Activated CD4-positive, alpha-beta memory T cell treated with anti-CD3 and anti-CD28 coated beads for 36 hours (primary cell): ENCODE measurements at regions not wholly inside any gene's neighbourhood (a gene's known extent, or its start where the extent isn't known, plus 50 kb on each side); places are given as distances from the start of the nearest gene placed in this dataset.
A peak's percentile ranks its signal among the peaks of the same experiment; 100 is the strongest.

Experiments
- CTCF ChIA-PET: fragments of 350-600 bp; sonication (Branson Sonifier 250); formaldehyde crosslinking; loops from one replicate; lab custom pipeline; 2021; ENCODE audit warnings: antibody characterized with exemption, inconsistent platforms; lab: Charles Lee
- POLR2A ChIA-PET: fragments of 350-600 bp; sonication (Branson Sonifier 250); formaldehyde crosslinking; loops from one replicate; lab custom pipeline; 2021; ENCODE audit warnings: antibody characterized with exemption; lab: Charles Lee
- DNase-seq: peaks from one replicate; pipeline ENCODE4 v3.0.0-alpha.2; 2020
- H3K27ac Mint-ChIP-seq: one replicate; pipeline ENCODE4 v1.8.0; 2021; ENCODE audit warnings: mixed read lengths
- H3K27me3 Mint-ChIP-seq: one replicate; pipeline ENCODE4 v1.8.0; 2021; ENCODE audit warnings: mixed read lengths
- H3K36me3 Mint-ChIP-seq: one replicate; pipeline ENCODE4 v1.8.0; 2021; ENCODE audit warnings: mixed read lengths
- H3K4me1 Mint-ChIP-seq: one replicate; pipeline ENCODE4 v1.8.0; 2021; ENCODE audit warnings: low read depth, mixed read lengths
- H3K4me3 Mint-ChIP-seq: one replicate; pipeline ENCODE4 v1.8.0; 2021; ENCODE audit warnings: mild to moderate bottlenecking, mixed read lengths
- H3K9me3 Mint-ChIP-seq: one replicate; pipeline ENCODE4 v1.8.0; 2021; ENCODE audit warnings: mixed read lengths
- intact Hi-C: fragments of 100-400 bp; cut with micrococcal nuclease; formaldehyde crosslinking; loops from one replicate; pipeline ENCODE4 v1.15.1; 2023

DNA sequence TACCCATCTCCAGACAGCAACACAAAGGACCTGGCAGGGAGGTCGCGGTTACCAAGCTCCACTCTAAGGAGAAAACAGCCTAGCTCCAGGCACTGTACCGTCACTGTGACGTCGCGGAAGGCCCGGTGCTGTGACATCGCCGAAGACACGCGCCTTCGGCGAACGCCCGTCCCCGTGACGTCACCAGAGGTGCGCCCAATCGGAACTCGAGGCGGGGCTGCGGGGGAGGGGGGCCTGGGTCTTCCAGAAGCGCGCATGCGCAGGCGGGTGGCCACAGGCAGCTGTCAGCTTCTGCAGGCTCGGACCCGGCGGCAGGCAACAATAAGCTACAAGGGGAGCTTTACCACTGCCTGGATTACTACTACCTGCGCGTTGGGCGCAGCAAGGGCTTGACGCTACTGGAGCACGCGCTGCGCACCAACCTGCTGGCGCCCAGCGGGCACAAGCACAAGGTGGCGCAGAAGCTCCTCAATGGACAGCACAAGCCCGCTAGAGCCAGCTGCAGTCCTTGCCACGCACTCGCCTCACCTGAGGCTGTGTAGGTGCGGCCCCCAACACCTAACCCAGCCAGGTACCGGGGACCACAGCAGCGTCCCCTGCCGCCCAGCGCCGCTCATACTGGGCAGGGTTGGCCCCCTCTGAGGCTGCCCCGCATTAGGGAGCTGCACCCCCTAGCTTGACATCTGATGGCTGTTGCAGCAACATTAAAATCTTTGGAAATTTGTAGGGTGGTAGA is 208.4 kb downstream of the TPST1 start:
- Mint-ChIP-seq H3K4me1 (peaks cover 7% of the 10 kb centered on the region), H3K36me3 (no peaks in the 10 kb centered on the region), H3K27me3 (no peaks in the 10 kb centered on the region), H3K9me3 (no peaks in the 10 kb centered on the region), H3K4me3 (peak overlapping the region; percentile 55), H3K27ac (no peak overlapping the region)
- ChIA-PET CTCF (interaction anchor here (0.6 to 1.8 kb wide), 9 partner anchors 18 to 520 kb away, joined by 3 to 9 read pairs (median 3); partner anchors contain the start of gene TPST1), POLR2A (interaction anchor here (2.0 kb wide), 1 partner anchor 80 kb away, joined by 10 read pairs; no protein-coding TSS in a partner anchor)
- intact Hi-C loops: loop anchor here (1.0 to 10.0 kb wide), 2 partner anchors 80 to 341 kb away; no protein-coding TSS in a partner anchor
- peak; percentile 86 for DNase-seq

DNA sequence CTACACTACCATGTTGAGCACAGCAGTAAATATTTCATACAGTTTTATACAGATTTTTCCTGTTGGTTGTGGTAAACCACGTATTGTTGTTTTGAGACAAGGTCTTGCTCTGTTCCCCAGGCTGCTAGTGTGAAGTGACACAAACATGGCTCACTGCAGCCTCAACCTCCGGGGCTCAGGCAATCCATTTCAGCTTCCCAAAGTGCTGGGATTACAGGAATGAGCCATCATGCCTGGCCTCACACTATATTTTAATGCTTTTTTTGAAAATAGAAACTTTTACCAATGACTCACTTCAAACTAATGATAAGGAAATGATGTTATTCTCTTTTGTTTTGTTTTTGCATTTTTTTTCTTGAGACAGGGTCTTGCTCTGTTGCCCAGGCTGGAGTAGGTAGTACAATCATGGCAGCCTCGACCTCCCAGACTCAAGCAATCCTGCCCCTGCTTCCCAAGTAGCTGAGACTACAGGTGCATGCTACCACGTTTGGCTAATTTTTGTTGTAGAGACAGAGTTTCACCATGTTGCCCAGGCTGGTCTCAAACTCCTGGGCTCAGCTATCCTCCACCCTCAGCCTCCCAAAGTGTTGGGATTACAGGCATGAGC is 210.6 kb downstream of the TPST1 start:
- Mint-ChIP-seq H3K27ac (no peak overlapping the region), H3K4me1 (peaks cover 7% of the 10 kb centered on the region), H3K27me3 (no peaks in the 10 kb centered on the region), H3K4me3 (no peak overlapping the region), H3K36me3 (no peaks in the 10 kb centered on the region), H3K9me3 (no peaks in the 10 kb centered on the region)
- DNase-seq: no peak
- intact Hi-C loops: loop anchor here (10.0 kb wide), 1 partner anchor 339 kb away; no protein-coding TSS in a partner anchor
- ChIA-PET POLR2A (no interaction called here), CTCF (no interaction called here)

DNA sequence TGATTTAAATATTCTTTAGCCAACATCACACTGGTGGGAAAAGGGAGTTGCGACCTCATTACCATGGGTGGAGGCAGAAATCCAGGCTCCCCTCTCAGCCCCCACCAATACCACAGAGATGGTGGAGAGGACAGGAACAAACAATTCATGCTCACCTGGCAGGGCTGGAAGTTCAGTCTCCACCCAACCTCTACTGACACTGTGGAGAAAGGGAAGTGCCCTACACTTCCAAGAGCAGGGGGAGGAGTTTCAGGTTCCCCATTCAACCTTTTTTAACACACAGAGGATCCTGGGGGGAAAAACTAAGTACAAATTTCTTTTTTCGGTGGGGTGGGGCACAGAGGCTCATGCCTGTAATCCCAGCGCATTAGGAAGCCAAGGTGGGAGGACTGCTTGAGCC is 210.1 kb upstream of the KCTD7 start:
- intact Hi-C loops: loop anchor here (10.0 kb wide), 1 partner anchor 336 kb away; no protein-coding TSS in a partner anchor
- ChIA-PET POLR2A (no interaction called here), CTCF (no interaction called here)
- H3K4me3 Mint-ChIP-seq: no peak overlapping the region
- H3K4me1 Mint-ChIP-seq: peaks cover 4% of the 10 kb centered on the region
- no peaks in the 10 kb centered on the region for H3K36me3 Mint-ChIP-seq
- no peak for DNase-seq
- H3K27me3 Mint-ChIP-seq: no peaks in the 10 kb centered on the region
- no peaks in the 10 kb centered on the region for H3K9me3 Mint-ChIP-seq
- H3K27ac Mint-ChIP-seq: no peak overlapping the region

DNA sequence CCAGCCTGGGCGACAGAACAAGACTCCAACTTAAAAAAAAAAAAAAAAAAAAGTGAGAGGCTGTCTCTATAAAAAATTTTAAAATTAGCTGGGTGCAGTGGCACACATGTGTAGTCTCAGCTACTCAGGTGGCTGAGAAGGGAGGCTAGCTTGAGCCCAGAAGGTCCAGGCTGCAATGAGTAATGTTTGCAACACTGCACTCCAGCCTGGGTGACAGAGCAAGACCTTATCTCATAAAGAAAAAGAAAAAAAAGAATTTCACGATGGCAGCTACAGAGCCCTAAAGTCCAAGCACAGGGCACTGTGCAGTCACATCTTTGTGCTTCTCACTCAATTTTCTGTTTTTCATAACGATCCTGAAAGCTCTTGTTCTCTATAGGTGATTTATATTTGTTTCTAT is 209.5 kb upstream of the KCTD7 start:
- Mint-ChIP-seq H3K9me3 (no peaks in the 10 kb centered on the region), H3K36me3 (no peaks in the 10 kb centered on the region), H3K4me1 (no peaks in the 10 kb centered on the region), H3K4me3 (no peak overlapping the region), H3K27ac (no peak overlapping the region), H3K27me3 (no peaks in the 10 kb centered on the region)
- ChIA-PET POLR2A (no interaction called here), CTCF (no interaction called here)
- intact Hi-C loops: loop anchor here (10.0 kb wide), 1 partner anchor 336 kb away; no protein-coding TSS in a partner anchor
- no peak for DNase-seq

DNA sequence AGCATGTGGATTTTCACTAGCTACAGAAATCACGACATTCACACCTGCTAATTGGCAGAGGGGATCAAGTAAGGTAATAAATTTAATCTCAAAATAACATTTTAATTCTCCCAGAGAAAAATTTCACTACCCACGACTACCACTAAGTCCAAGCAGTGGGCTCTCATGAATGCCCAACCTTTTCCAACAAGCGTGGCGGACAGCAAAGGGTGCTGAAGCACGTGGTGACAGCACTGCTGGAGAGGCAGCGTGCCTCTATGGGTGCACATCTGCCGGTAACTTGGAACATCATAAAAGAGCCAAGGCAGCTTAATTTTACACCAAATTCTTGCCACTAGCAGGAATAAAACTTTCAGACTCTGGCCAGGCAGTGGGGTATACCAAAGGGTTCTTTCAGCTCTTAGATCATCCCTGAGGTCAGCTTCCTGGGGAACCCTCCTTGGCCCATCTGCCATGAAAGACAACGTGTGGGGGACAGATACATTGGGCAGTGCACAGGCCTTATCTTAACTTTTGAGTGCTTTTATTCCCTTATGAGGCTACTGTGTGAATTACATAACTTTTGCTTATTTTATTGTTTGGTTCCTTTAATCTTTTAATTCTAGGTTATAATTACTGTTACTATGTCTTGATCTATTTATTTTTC is 206.7 kb upstream of the KCTD7 start:
- no peaks in the 10 kb centered on the region for H3K36me3 Mint-ChIP-seq
- no peaks in the 10 kb centered on the region for H3K9me3 Mint-ChIP-seq
- ChIA-PET CTCF (no interaction called here), POLR2A (no interaction called here)
- H3K27me3 Mint-ChIP-seq: no peaks in the 10 kb centered on the region
- H3K27ac Mint-ChIP-seq: no peak overlapping the region
- DNase-seq: no peak
- H3K4me1 Mint-ChIP-seq: no peaks in the 10 kb centered on the region
- intact Hi-C loops: no loop called here
- no peak overlapping the region for H3K4me3 Mint-ChIP-seq

DNA sequence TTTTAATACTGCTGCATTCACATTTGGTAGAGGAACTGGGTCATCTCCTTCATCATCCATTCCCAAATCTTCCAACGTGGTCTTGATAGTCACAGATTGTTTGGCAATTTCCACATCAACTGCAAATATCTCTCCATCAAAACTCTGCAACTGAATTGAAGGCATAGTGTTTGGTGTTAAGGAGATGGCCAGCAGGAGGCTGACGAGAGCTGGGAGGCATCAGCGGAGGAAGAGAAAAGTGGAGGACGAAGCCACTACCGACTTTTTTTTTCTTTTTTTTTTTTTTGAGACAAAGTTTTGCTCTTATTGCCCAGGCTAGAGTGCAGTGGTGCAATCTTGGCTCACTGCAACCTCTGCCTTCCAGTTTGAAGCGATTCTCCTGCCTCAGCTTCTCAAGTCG is 205.0 kb upstream of the KCTD7 start:
- POLR2A ChIA-PET: no interaction called here
- Mint-ChIP-seq H3K27me3 (no peaks in the 10 kb centered on the region), H3K27ac (no peak overlapping the region), H3K4me3 (no peak overlapping the region), H3K9me3 (no peaks in the 10 kb centered on the region), H3K4me1 (no peaks in the 10 kb centered on the region), H3K36me3 (no peaks in the 10 kb centered on the region)
- CTCF ChIA-PET: no interaction called here
- no peak for DNase-seq
- intact Hi-C loops: no loop called here

DNA sequence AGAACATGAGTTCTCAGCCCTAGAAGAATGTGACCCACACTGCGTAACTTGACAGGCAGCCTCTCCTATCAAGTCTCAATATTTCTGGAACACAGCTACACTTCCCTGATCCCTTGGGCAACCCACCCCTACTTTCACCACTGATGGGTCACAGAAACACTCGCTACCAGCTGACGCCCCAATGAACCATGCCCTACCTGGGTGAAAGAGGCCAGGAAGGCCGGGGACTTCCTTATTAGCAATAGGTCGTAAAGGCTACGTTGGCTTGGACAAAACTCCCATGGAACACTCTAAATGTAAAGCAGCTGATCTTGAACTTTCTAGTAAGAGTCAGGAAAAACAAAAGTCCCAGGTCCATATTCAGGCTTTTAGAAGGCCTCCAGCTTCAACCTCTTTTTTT is 202.3 kb upstream of the KCTD7 start:
- DNase-seq: no peak
- CTCF ChIA-PET: interaction anchor here (1.2 kb wide), 1 partner anchor 12 kb away, joined by 3 read pairs; no protein-coding TSS in a partner anchor
- intact Hi-C loops: no loop called here
- POLR2A ChIA-PET: no interaction called here
- no peak overlapping the region for H3K4me3 Mint-ChIP-seq
- H3K4me1 Mint-ChIP-seq: no peaks in the 10 kb centered on the region
- no peaks in the 10 kb centered on the region for H3K36me3 Mint-ChIP-seq
- H3K9me3 Mint-ChIP-seq: no peaks in the 10 kb centered on the region
- H3K27ac Mint-ChIP-seq: no peak overlapping the region
- H3K27me3 Mint-ChIP-seq: no peaks in the 10 kb centered on the region

DNA sequence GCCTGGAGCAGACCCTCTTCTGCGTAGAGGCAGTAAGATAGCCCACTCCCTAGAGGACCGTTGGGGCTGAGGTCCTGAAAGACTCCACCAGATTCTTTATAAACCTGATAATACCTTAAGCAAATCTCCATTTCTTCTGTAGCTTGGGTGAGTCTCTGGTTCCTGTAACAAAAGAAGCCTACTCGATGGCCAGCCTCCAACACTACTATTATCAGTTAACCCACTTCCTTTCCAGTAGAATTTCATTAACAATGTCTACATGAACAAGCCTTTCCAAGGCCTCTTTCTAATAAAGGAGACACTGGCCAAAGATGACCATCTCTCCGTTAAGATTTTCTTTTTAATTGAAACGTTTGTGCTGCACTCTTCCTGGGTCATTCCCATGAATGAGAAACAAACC is 201.7 kb upstream of the KCTD7 start:
- ChIA-PET POLR2A (no interaction called here), CTCF (no interaction called here)
- Mint-ChIP-seq H3K36me3 (no peaks in the 10 kb centered on the region), H3K27me3 (no peaks in the 10 kb centered on the region), H3K9me3 (no peaks in the 10 kb centered on the region), H3K4me1 (no peaks in the 10 kb centered on the region), H3K27ac (no peak overlapping the region), H3K4me3 (no peak overlapping the region)
- intact Hi-C loops: no loop called here
- no peak for DNase-seq

DNA sequence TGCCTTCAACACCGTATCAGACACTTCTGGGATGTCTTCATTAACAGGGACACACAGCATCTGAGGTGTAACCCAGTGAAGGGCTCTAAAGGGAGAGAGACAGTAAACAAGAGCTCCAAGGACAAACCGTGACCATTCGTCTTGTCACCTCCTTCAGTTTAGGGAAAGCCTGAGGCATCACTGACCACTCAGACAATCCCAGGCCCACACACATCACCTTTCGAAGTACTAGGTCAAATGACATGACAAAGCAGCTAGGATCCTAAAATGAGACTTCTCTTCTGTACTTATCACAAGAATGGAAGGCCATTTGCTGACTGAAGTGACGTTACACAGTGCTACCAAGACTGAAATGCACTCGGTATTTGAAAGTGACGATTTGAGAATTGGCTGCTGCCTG is 200.7 kb upstream of the KCTD7 start:
- Mint-ChIP-seq H3K4me1 (no peaks in the 10 kb centered on the region), H3K9me3 (no peaks in the 10 kb centered on the region), H3K27me3 (no peaks in the 10 kb centered on the region), H3K27ac (no peak overlapping the region), H3K4me3 (no peak overlapping the region), H3K36me3 (no peaks in the 10 kb centered on the region)
- CTCF ChIA-PET: no interaction called here
- POLR2A ChIA-PET: no interaction called here
- intact Hi-C loops: no loop called here
- no peak for DNase-seq

DNA sequence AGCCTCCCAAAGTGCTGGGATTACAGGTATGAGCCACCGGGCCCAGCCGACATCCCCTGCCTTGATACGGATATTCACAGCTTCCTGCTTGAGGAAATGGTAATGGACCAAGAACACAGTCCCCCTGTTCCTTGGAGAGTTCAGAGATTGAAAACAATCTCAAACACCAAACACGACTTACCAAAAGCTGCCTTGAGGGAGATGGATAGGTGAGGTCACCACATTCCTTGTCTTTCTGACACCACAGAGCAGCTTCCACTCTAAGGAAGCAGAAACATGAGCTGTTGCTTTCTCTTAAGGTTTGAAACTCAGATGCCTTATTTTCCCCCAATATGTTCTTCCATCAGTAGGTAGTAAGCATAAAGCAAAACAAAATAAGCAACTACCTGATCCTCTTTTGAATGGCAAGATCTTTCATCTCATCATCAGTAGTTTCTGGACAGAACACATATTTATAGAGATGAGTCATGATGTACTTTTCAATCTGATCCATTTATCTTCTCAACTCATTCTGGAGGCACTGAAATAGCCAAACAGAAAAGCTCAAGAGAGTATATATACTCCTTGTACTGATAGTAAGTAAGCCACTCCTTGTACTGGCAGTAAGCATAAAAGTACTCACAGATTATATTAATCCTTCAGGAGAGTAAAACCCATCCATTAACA is 199.1 kb upstream of the KCTD7 start:
- CTCF ChIA-PET: no interaction called here
- POLR2A ChIA-PET: no interaction called here
- no peak for DNase-seq
- intact Hi-C loops: no loop called here
- no peak overlapping the region for H3K4me3 Mint-ChIP-seq
- H3K9me3 Mint-ChIP-seq: no peaks in the 10 kb centered on the region
- H3K36me3 Mint-ChIP-seq: no peaks in the 10 kb centered on the region
- no peaks in the 10 kb centered on the region for H3K4me1 Mint-ChIP-seq
- no peaks in the 10 kb centered on the region for H3K27me3 Mint-ChIP-seq
- H3K27ac Mint-ChIP-seq: no peak overlapping the region

DNA sequence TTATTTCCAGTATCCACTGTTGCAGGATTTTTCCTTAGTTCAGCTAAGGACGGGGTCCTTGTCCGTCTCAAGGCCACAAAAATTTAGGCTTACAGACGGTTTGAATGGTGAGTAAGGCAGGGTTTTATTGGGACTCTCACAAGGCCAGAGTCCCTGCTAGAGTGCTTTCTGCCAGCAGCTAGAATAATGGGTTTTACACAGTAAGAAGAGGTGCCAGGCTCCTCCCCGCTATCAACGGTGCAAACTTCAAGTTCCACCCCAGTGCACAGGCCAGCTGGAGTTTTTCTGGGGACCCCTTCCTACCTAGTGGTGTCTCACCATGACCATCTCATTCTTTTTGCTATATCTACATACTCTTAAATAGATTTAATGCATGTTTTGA is 198.5 kb upstream of the KCTD7 start:
- H3K9me3 Mint-ChIP-seq: no peaks in the 10 kb centered on the region
- no peaks in the 10 kb centered on the region for H3K27me3 Mint-ChIP-seq
- H3K36me3 Mint-ChIP-seq: no peaks in the 10 kb centered on the region
- ChIA-PET POLR2A (no interaction called here), CTCF (no interaction called here)
- H3K4me1 Mint-ChIP-seq: no peaks in the 10 kb centered on the region
- no peak overlapping the region for H3K4me3 Mint-ChIP-seq
- DNase-seq: no peak
- no peak overlapping the region for H3K27ac Mint-ChIP-seq
- intact Hi-C loops: no loop called here
